D721Med (cell line): ENCODE measurements at regions not wholly inside any gene's neighbourhood (a gene's known extent, or its start where the extent isn't known, plus 50 kb on each side); places are given as distances from the start of the nearest gene placed in this dataset.
A peak's percentile ranks its signal among the peaks of the same experiment; 100 is the strongest.

Source experiments
- DNase-seq: peaks from one replicate; pipeline ENCODE4 v3.0.0; 2011; ENCODE audit warnings: low spot score; ENCODE audit not compliant: insufficient read length
- FAIRE-seq: peaks from 2 replicates; lab custom pipeline; 2011; peaks lifted over from hg19 to GRCh38; lab: Jason Lieb, UNC
- TF ChIP-seq, protein P1 (sequence below): IDR thresholded peaks from 2 replicates; pipeline ENCODE4 v1.5.1; 2012; ENCODE audit warnings: mild to moderate bottlenecking, control low read depth; ENCODE audit not compliant: insufficient read depth; ENCODE audit errors: missing control alignments

DNA sequence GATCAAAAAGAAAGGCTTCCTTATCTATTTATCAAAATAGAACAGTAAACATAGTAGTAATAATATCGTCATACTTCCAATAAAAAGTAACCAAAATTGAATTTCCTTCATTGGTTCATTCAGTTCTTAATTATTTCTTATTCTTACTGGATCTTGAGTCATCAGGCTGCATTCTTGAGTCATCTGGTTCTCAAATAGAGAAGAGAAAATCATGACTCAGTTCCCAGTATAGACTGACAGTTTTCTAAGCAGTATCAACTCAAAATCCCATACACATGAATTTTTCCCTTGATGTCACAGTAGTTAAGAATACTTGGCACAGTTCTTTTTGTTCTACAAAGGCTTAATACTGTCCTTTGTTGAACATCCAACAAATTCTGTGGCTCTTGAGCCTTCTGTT, 626.9 kb upstream of the ADGRL4 start:
- TF ChIP-seq, protein P1, sequence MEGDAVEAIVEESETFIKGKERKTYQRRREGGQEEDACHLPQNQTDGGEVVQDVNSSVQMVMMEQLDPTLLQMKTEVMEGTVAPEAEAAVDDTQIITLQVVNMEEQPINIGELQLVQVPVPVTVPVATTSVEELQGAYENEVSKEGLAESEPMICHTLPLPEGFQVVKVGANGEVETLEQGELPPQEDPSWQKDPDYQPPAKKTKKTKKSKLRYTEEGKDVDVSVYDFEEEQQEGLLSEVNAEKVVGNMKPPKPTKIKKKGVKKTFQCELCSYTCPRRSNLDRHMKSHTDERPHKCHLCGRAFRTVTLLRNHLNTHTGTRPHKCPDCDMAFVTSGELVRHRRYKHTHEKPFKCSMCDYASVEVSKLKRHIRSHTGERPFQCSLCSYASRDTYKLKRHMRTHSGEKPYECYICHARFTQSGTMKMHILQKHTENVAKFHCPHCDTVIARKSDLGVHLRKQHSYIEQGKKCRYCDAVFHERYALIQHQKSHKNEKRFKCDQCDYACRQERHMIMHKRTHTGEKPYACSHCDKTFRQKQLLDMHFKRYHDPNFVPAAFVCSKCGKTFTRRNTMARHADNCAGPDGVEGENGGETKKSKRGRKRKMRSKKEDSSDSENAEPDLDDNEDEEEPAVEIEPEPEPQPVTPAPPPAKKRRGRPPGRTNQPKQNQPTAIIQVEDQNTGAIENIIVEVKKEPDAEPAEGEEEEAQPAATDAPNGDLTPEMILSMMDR: no peak
- FAIRE-seq: no peak
- no peak for DNase-seq

- FAIRE-seq (no peak), DNase-seq (no peak)
- TF ChIP-seq, protein P1: no peak
Observed at GRCh38 chr1:79629414-79629813, 622.9 kb upstream of the ADGRL4 start.

- DNase-seq (no peak), FAIRE-seq (no peak)
- TF ChIP-seq, protein P1: peak; percentile 6
Observed at GRCh38 chr1:79617777-79618176, 611.2 kb upstream of the ADGRL4 start.

- DNase-seq (no peak), FAIRE-seq (no peak)
- TF ChIP-seq, protein P1: no peak
Observed at GRCh38 chr1:79614762-79615161, 608.2 kb upstream of the ADGRL4 start.

DNA sequence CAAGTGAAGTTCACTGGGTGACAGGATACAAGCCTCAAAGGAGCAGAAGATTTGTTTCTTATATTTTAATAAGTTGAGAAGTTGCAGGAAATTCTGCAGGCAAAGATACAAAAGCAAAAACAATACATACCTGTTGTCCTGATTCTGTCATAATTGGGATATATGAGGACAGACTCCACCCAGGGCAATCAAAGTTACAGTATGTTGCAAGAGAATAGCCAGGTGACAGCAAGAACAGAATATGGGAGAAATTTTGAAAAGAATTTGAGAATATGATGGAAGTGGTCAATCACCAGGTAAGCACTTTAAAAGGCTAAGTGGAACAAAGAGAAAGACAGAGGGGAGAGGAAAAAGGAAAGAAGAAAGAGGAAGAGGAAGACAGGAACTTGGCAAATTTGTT, 607.6 kb upstream of the ADGRL4 start:
- FAIRE-seq: no peak
- TF ChIP-seq, protein P1: no peak
- no peak for DNase-seq

GRCh38 chr1:79613046-79613445, 606.5 kb upstream of the ADGRL4 start:
- DNase-seq: no peak
- FAIRE-seq: no peak
- TF ChIP-seq, protein P1: no peak

GRCh38 chr1:79604490-79605198, 598.1 kb upstream of the ADGRL4 start:
- FAIRE-seq: no peak
- no peak for DNase-seq
- TF ChIP-seq, protein P1: no peak
